ENCODE measurements at regions not wholly inside any gene's neighbourhood (a gene's known extent, or its start where the extent isn't known, plus 50 kb on each side); places are given as distances from the start of the nearest gene placed in this dataset.

DNA sequence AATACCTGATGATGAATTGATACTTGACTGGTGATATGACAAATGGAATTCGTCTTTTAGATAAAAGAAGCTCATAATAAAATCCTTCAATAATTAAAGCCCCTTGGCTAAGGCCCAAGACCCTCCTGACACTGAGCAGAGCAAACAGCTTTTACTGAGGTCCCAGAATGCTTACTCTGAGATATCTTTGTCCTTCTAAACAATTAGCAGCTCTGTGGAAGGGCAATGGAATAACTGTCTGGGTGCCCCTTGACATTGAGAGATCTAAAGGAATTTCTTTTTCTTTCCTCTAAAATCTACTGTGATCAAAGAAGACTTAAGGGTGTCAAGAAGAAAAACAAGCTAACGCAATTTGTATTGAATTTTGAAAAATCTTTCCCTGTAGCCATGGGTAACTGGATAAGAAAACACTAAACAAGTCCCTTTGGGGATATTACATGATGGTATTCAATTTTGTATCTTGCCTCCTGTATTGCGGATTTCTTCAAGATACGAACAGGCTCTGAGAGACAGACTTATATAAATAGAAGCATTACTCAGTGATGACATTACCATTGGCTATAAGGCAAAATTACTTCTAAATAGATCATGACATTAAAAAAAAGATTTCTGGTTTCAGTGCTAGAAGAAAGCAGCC is 128.8 kb downstream of the MREG start:
- TF ChIP-seq MXI1 (conservative IDR thresholded peaks at IDR 0.05; ENCODE audit: poor library complexity, severe bottlenecking): no peak
- TF ChIP-seq EP300 (conservative IDR thresholded peaks at IDR 0.05; ENCODE audit: poor library complexity, severe bottlenecking): no peak
- no peaks in the 10 kb centered on the region for H3K9me2 ChIP-seq (ENCODE audit: insufficient read depth, low read length)
- no peaks in the 10 kb centered on the region for H3K79me2 ChIP-seq (replicated peaks; ENCODE audit: insufficient read depth, low read length)
- H3K27ac ChIP-seq (ENCODE audit: low read length): no peak overlapping the region
- H3K27me3 ChIP-seq (ENCODE audit: insufficient read depth, low read depth, low read length): no peaks in the 10 kb centered on the region
- no peak overlapping the region for H3K4me3 ChIP-seq (ENCODE audit: low read length)
- H3K9me3 ChIP-seq (ENCODE audit: low read length): no peaks in the 10 kb centered on the region
- no peaks in the 10 kb centered on the region for H3F3A ChIP-seq (ENCODE audit: insufficient read depth, low read length, poor library complexity, severe bottlenecking)
- H3K9ac ChIP-seq (ENCODE audit: low read length): no peak overlapping the region
- H4K20me1 ChIP-seq (ENCODE audit: insufficient read depth): no peaks in the 10 kb centered on the region
- H3K4me2 ChIP-seq (ENCODE audit: low read length): no peak overlapping the region
- H3K36me3 ChIP-seq (ENCODE audit: insufficient read depth, low read length): no peaks in the 10 kb centered on the region
- H2AFZ ChIP-seq (ENCODE audit: low read depth, low read length): no peak overlapping the region

DNA sequence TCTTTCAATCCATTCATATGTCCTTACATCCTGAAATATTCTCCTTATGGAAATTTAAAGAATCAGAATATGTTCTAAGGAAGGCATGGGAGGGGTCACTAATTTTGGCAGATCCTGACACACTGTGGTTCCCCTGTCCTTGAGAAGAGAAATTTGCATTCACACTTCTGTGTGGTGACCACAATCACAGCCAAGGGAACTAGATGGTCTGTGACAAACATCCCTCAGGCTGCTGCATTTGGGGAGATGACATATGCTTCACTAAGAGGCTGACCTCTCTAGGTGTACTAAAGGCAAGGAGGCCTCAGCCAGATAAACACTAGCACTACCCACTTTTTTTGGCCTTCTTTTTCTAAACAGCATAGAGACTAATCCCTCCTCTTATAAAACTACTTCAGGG is 129.6 kb downstream of the MREG start:
- no peaks in the 10 kb centered on the region for H3F3A ChIP-seq (ENCODE audit: insufficient read depth, low read length, poor library complexity, severe bottlenecking)
- H3K9ac ChIP-seq (ENCODE audit: low read length): no peak overlapping the region
- H3K4me3 ChIP-seq (ENCODE audit: low read length): no peak overlapping the region
- H3K79me2 ChIP-seq (replicated peaks; ENCODE audit: insufficient read depth, low read length): no peaks in the 10 kb centered on the region
- TF ChIP-seq POLR2AphosphoS5 (IDR thresholded peaks at IDR 0.05) (no peak), MXI1 (conservative IDR thresholded peaks at IDR 0.05; ENCODE audit: poor library complexity, severe bottlenecking) (no peak), SMC3 (conservative IDR thresholded peaks at IDR 0.05; ENCODE audit: poor library complexity) (no peak), TAF1 (IDR thresholded peaks at IDR 0.05; ENCODE audit: low read depth) (no peak), RAD21 (conservative IDR thresholded peaks at IDR 0.05) (no peak), EZH2 (IDR thresholded peaks at IDR 0.05; ENCODE audit: borderline replicate concordance, insufficient read depth, low read length, poor library complexity, severe bottlenecking) (no peak), EP300 (conservative IDR thresholded peaks at IDR 0.05; ENCODE audit: poor library complexity, severe bottlenecking) (no peak)
- TF ChIP-seq, protein P1, sequence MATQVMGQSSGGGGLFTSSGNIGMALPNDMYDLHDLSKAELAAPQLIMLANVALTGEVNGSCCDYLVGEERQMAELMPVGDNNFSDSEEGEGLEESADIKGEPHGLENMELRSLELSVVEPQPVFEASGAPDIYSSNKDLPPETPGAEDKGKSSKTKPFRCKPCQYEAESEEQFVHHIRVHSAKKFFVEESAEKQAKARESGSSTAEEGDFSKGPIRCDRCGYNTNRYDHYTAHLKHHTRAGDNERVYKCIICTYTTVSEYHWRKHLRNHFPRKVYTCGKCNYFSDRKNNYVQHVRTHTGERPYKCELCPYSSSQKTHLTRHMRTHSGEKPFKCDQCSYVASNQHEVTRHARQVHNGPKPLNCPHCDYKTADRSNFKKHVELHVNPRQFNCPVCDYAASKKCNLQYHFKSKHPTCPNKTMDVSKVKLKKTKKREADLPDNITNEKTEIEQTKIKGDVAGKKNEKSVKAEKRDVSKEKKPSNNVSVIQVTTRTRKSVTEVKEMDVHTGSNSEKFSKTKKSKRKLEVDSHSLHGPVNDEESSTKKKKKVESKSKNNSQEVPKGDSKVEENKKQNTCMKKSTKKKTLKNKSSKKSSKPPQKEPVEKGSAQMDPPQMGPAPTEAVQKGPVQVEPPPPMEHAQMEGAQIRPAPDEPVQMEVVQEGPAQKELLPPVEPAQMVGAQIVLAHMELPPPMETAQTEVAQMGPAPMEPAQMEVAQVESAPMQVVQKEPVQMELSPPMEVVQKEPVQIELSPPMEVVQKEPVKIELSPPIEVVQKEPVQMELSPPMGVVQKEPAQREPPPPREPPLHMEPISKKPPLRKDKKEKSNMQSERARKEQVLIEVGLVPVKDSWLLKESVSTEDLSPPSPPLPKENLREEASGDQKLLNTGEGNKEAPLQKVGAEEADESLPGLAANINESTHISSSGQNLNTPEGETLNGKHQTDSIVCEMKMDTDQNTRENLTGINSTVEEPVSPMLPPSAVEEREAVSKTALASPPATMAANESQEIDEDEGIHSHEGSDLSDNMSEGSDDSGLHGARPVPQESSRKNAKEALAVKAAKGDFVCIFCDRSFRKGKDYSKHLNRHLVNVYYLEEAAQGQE (IDR thresholded peaks at IDR 0.05; ENCODE audit: borderline replicate concordance): no peak
- TF ChIP-seq, protein P2, sequence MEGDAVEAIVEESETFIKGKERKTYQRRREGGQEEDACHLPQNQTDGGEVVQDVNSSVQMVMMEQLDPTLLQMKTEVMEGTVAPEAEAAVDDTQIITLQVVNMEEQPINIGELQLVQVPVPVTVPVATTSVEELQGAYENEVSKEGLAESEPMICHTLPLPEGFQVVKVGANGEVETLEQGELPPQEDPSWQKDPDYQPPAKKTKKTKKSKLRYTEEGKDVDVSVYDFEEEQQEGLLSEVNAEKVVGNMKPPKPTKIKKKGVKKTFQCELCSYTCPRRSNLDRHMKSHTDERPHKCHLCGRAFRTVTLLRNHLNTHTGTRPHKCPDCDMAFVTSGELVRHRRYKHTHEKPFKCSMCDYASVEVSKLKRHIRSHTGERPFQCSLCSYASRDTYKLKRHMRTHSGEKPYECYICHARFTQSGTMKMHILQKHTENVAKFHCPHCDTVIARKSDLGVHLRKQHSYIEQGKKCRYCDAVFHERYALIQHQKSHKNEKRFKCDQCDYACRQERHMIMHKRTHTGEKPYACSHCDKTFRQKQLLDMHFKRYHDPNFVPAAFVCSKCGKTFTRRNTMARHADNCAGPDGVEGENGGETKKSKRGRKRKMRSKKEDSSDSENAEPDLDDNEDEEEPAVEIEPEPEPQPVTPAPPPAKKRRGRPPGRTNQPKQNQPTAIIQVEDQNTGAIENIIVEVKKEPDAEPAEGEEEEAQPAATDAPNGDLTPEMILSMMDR (IDR thresholded peaks at IDR 0.05; ENCODE audit: poor library complexity, severe bottlenecking): no peak
- H3K27ac ChIP-seq (ENCODE audit: low read length): no peak overlapping the region
- no peaks in the 10 kb centered on the region for H3K9me2 ChIP-seq (ENCODE audit: insufficient read depth, low read length)
- no peaks in the 10 kb centered on the region for H4K20me1 ChIP-seq (ENCODE audit: insufficient read depth)
- H3K27me3 ChIP-seq (ENCODE audit: insufficient read depth, low read depth, low read length): no peaks in the 10 kb centered on the region
- H2AFZ ChIP-seq (ENCODE audit: low read depth, low read length): no peak overlapping the region
- H3K9me3 ChIP-seq (ENCODE audit: low read length): no peaks in the 10 kb centered on the region
- no peak overlapping the region for H3K4me2 ChIP-seq (ENCODE audit: low read length)
- H3K36me3 ChIP-seq (ENCODE audit: insufficient read depth, low read length): no peaks in the 10 kb centered on the region

Measured in neural cell (in vitro differentiated cells).